Activated T-cell treated with anti-CD3 and anti-CD28 coated beads, Interleukin-2, amount 50 U/mL, for 1 hour (primary cell): ENCODE measurements at regions not wholly inside any gene's neighbourhood (a gene's known extent, or its start where the extent isn't known, plus 50 kb on each side); places are given as distances from the start of the nearest gene placed in this dataset.

Experiments
- DNase-seq: peaks from one replicate; pipeline ENCODE4 v3.0.0-alpha.2; 2020

- DNase-seq, result no peak
Observed at GRCh38 chr1:182292193-182292741, 99.3 kb downstream of the GLUL start.

- DNase-seq, result no peak
Observed at GRCh38 chr1:182291584-182292192, 99.9 kb downstream of the GLUL start.

- DNase-seq, result no peak
Observed at GRCh38 chr1:182288749-182289604, 102.6 kb downstream of the GLUL start.

GRCh38 chr1:182286761-182287160 lies 104.8 kb downstream of the GLUL start:
- no peak for DNase-seq

GRCh38 chr1:182283746-182284544 lies 107.6 kb downstream of the GLUL start:
- DNase-seq, result no peak

GRCh38 chr1:182281541-182281940 lies 110.0 kb downstream of the GLUL start:
- DNase-seq, result no peak

GRCh38 chr1:182280504-182280900 lies 111.1 kb downstream of the GLUL start:
- no peak for DNase-seq

GRCh38 chr1:182279724-182280503 lies 111.7 kb downstream of the GLUL start:
- DNase-seq, result no peak

- DNase-seq, result no peak
Observed at GRCh38 chr1:182279302-182279701, 112.3 kb downstream of the GLUL start.

- no peak for DNase-seq
Observed at GRCh38 chr1:182278144-182279054, 113.2 kb downstream of the GLUL start.

- no peak for DNase-seq
Observed at GRCh38 chr1:182275271-182275670, 116.3 kb downstream of the GLUL start.

- no peak for DNase-seq
Observed at GRCh38 chr1:182274618-182275017, 117.0 kb downstream of the GLUL start.

- no peak for DNase-seq
Observed at GRCh38 chr1:182270731-182271130, 120.9 kb downstream of the GLUL start.

- DNase-seq, result no peak
Observed at GRCh38 chr1:182269097-182269496, 122.5 kb downstream of the GLUL start.

- no peak for DNase-seq
Observed at GRCh38 chr1:182268669-182269068, 122.9 kb downstream of the GLUL start.

- no peak for DNase-seq
Observed at GRCh38 chr1:182264185-182264584, 127.4 kb downstream of the GLUL start.

- DNase-seq, result no peak
Observed at GRCh38 chr1:182263706-182264105, 127.9 kb downstream of the GLUL start.

GRCh38 chr1:182262425-182262824 lies 129.2 kb downstream of the GLUL start:
- DNase-seq, result no peak

- no peak for DNase-seq
Observed at GRCh38 chr1:182261655-182262054, 129.9 kb downstream of the GLUL start.

GRCh38 chr1:182260516-182260915 lies 131.1 kb downstream of the GLUL start:
- DNase-seq, result no peak

GRCh38 chr1:182259968-182260367 lies 131.6 kb downstream of the GLUL start:
- DNase-seq, result no peak
